Pons (tissue), 1 donor: ENCODE measurements at regions not wholly inside any gene's neighbourhood (a gene's known extent, or its start where the extent isn't known, plus 50 kb on each side); places are given as distances from the start of the nearest gene placed in this dataset.

ENCODE experiments used
- DNase-seq: peaks from one replicate; pipeline ENCODE4 v3.0.0-alpha.2; 2016; ENCODE audit warnings: low spot score

GRCh38 chr16:88319116-88319965 is 63.4 kb upstream of the ZNF469 start:
- no peak for DNase-seq

- no peak for DNase-seq
Observed at GRCh38 chr16:88320947-88321634, 61.7 kb upstream of the ZNF469 start.

GRCh38 chr16:88321635-88322499 is 60.9 kb upstream of the ZNF469 start:
- no peak for DNase-seq

- DNase-seq, result no peak
Observed at GRCh38 chr16:88322500-88322970, 60.2 kb upstream of the ZNF469 start.

- no peak for DNase-seq
Observed at GRCh38 chr16:88323041-88323440, 59.7 kb upstream of the ZNF469 start.

- no peak for DNase-seq
Observed at GRCh38 chr16:88323546-88324330, 59.0 kb upstream of the ZNF469 start.

- DNase-seq, result no peak
Observed at GRCh38 chr16:88325087-88325750, 57.5 kb upstream of the ZNF469 start.

GRCh38 chr16:88325976-88326375 is 56.8 kb upstream of the ZNF469 start:
- no peak for DNase-seq

- DNase-seq, result no peak
Observed at GRCh38 chr16:88326611-88327485, 55.9 kb upstream of the ZNF469 start.

GRCh38 chr16:88327561-88328312 is 55.0 kb upstream of the ZNF469 start:
- no peak for DNase-seq

GRCh38 chr16:88328313-88328980 is 54.3 kb upstream of the ZNF469 start:
- DNase-seq, result no peak

GRCh38 chr16:88329726-88330700 is 52.7 kb upstream of the ZNF469 start:
- peak; percentile 39 for DNase-seq

GRCh38 chr16:88330971-88331890 is 51.5 kb upstream of the ZNF469 start:
- no peak for DNase-seq

GRCh38 chr16:88331989-88332920 is 50.5 kb upstream of the ZNF469 start:
- peak; percentile 20 for DNase-seq
